ENCODE measurements at regions not wholly inside any gene's neighbourhood (a gene's known extent, or its start where the extent isn't known, plus 50 kb on each side); places are given as distances from the start of the nearest gene placed in this dataset.

GRCh38 chr1:232168508-232168907 is 461.4 kb downstream of the SIPA1L2 start:
- H3K27ac ChIP-seq, result no peak overlapping the region
- no peak overlapping the region for H3K4me3 ChIP-seq
- no peak overlapping the region for H3K9ac ChIP-seq
- no peaks in the 10 kb centered on the region for H3K4me1 ChIP-seq
- H2AFZ ChIP-seq (replicated peaks), result no peak overlapping the region
- no peaks in the 10 kb centered on the region for H4K20me1 ChIP-seq (ENCODE audit: low read depth)
- H3K9me3 ChIP-seq (ENCODE audit: low read depth), result no peaks in the 10 kb centered on the region
- H3K36me3 Mint-ChIP-seq, result no peaks in the 10 kb centered on the region
- H3F3A ChIP-seq (ENCODE audit: low read depth), result no peaks in the 10 kb centered on the region
- DNase-seq (ENCODE audit: low spot score), result no peak
- no peaks in the 10 kb centered on the region for H3K27me3 Mint-ChIP-seq (ENCODE audit: insufficient read depth, low read depth)
- no peak overlapping the region for H3K4me2 ChIP-seq
- TF ChIP-seq EZH2 (IDR thresholded peaks at IDR 0.05), result no peak
- no peak for TF ChIP-seq EZH2phosphoT487 (IDR thresholded peaks at IDR 0.05)
- no peak for TF ChIP-seq CTCF (IDR thresholded peaks at IDR 0.05)
- peak overlapping the region; percentile 4 for H3K27ac Mint-ChIP-seq
- peaks cover 8% of the 10 kb centered on the region for H3K4me1 Mint-ChIP-seq
- no peaks in the 10 kb centered on the region for H3K36me3 ChIP-seq
- H3K79me2 ChIP-seq (ENCODE audit: low read depth), result no peaks in the 10 kb centered on the region
- no peaks in the 10 kb centered on the region for H3K27me3 ChIP-seq
- peaks cover 7% of the 10 kb centered on the region for H3K9me3 Mint-ChIP-seq
- no peak overlapping the region for H3K4me3 Mint-ChIP-seq

- H3K9me3 ChIP-seq (ENCODE audit: low read depth), result no peaks in the 10 kb centered on the region
- no peak for TF ChIP-seq EZH2 (IDR thresholded peaks at IDR 0.05)
- TF ChIP-seq CTCF (IDR thresholded peaks at IDR 0.05), result no peak
- no peak for TF ChIP-seq EZH2phosphoT487 (IDR thresholded peaks at IDR 0.05)
- no peaks in the 10 kb centered on the region for H3F3A ChIP-seq (ENCODE audit: low read depth)
- no peak overlapping the region for H3K4me2 ChIP-seq
- DNase-seq (ENCODE audit: low spot score), result no peak
- no peaks in the 10 kb centered on the region for H3K79me2 ChIP-seq (ENCODE audit: low read depth)
- H3K9me3 Mint-ChIP-seq, result peaks cover 9% of the 10 kb centered on the region
- H3K4me3 Mint-ChIP-seq, result no peak overlapping the region
- peaks cover 8% of the 10 kb centered on the region for H3K4me1 Mint-ChIP-seq
- no peaks in the 10 kb centered on the region for H3K36me3 Mint-ChIP-seq
- H3K27me3 ChIP-seq, result no peaks in the 10 kb centered on the region
- no peaks in the 10 kb centered on the region for H3K4me1 ChIP-seq
- H3K27ac ChIP-seq, result no peak overlapping the region
- no peak overlapping the region for H3K4me3 ChIP-seq
- no peak overlapping the region for H3K27ac Mint-ChIP-seq
- no peaks in the 10 kb centered on the region for H3K36me3 ChIP-seq
- H3K27me3 Mint-ChIP-seq (ENCODE audit: insufficient read depth, low read depth), result no peaks in the 10 kb centered on the region
- no peak overlapping the region for H3K9ac ChIP-seq
- H4K20me1 ChIP-seq (ENCODE audit: low read depth), result no peaks in the 10 kb centered on the region
- H2AFZ ChIP-seq (replicated peaks), result no peak overlapping the region
Observed at GRCh38 chr1:232166942-232167341, 463.0 kb downstream of the SIPA1L2 start.

- H4K20me1 ChIP-seq (ENCODE audit: low read depth), result no peaks in the 10 kb centered on the region
- H3K4me1 ChIP-seq, result no peaks in the 10 kb centered on the region
- H3K4me3 ChIP-seq, result no peak overlapping the region
- no peaks in the 10 kb centered on the region for H3K9me3 ChIP-seq (ENCODE audit: low read depth)
- H3K9ac ChIP-seq, result no peak overlapping the region
- Mint-ChIP-seq H3K9me3 (peaks cover 9% of the 10 kb centered on the region), H3K27me3 (ENCODE audit: insufficient read depth, low read depth) (no peaks in the 10 kb centered on the region), H3K4me1 (peaks cover 14% of the 10 kb centered on the region), H3K4me3 (no peak overlapping the region), H3K27ac (no peak overlapping the region), H3K36me3 (no peaks in the 10 kb centered on the region)
- H3K79me2 ChIP-seq (ENCODE audit: low read depth), result no peaks in the 10 kb centered on the region
- TF ChIP-seq EZH2phosphoT487 (IDR thresholded peaks at IDR 0.05) (no peak), EZH2 (IDR thresholded peaks at IDR 0.05) (no peak), CTCF (IDR thresholded peaks at IDR 0.05) (no peak)
- no peak overlapping the region for H3K4me2 ChIP-seq
- DNase-seq (ENCODE audit: low spot score), result no peak
- no peaks in the 10 kb centered on the region for H3K27me3 ChIP-seq
- H3K27ac ChIP-seq, result no peak overlapping the region
- H3F3A ChIP-seq (ENCODE audit: low read depth), result no peaks in the 10 kb centered on the region
- no peak overlapping the region for H2AFZ ChIP-seq (replicated peaks)
- no peaks in the 10 kb centered on the region for H3K36me3 ChIP-seq
Observed at GRCh38 chr1:232164078-232164963, 465.6 kb downstream of the SIPA1L2 start.
